Pancreas (tissue), 10 donors: ENCODE measurements at regions not wholly inside any gene's neighbourhood (a gene's known extent, or its start where the extent isn't known, plus 50 kb on each side); places are given as distances from the start of the nearest gene placed in this dataset.

ENCODE experiments used
- ATAC-seq, 4 donors: fragments of 200-7000 bp; cut with Tn5 transposase; one replicate each; pipeline versions ENCODE4 v1.8.0 to v1.9.1; 2020; ENCODE audit warnings: mild to moderate bottlenecking in 4 of 4, moderate library complexity in 4 of 4
- DNase-seq, 6 donors: peaks; one replicate each; pipeline ENCODE4 v3.0.0-alpha.2; 2020
- FAIRE-seq: peaks from 2 replicates; lab custom pipeline; 2012; peaks lifted over from hg19 to GRCh38; lab: Jason Lieb, UNC
- H3K27ac ChIP-seq, 4 donors: fragments of 200-600 bp; sonication (generic); 1 replicate in 3 of 4; 2 replicates in 1 of 4; pipeline versions ENCODE4 v1.5.0 to v1.8.0; 2020
- H3K27me3 ChIP-seq, 4 donors: fragments of 200-600 bp; one replicate each; pipeline ENCODE4 v1.8.0; 2021
- H3K36me3 ChIP-seq, 3 donors: fragments of 200-600 bp; sonication (generic) in 1 of 3; one replicate each; pipeline versions ENCODE4 v1.5.0 to v1.8.0; 2020 to 2021
- H3K4me1 ChIP-seq, 3 donors: fragments of 200-600 bp; one replicate each; pipeline ENCODE4 v1.8.0; 2021
- H3K4me3 ChIP-seq, 4 donors: fragments of 200-600 bp; sonication (generic) in 2 of 4; one replicate each; pipeline versions ENCODE4 v1.5.0 to v1.8.0; 2020 to 2021
- H3K9me3 ChIP-seq, 4 donors: fragments of 200-600 bp; one replicate each; pipeline ENCODE4 v1.8.0; 2021
- WGBS, 2 donors: extraction: QIAGEN DNeasy Blood & Tissue Kit; methylation state at CpG; one replicate each; pipeline ENCODE4 v1.1.7; 2013; 5-methylcytosine and 5-hydroxymethylcytosine counted together
- intact Hi-C, 3 donors: fragments of 100-400 bp; cut with DNase I; formaldehyde crosslinking; loops; one replicate each; pipeline versions ENCODE4 v1.11.1 to v1.14.2; 2022
- TF ChIP-seq, protein P1 (sequence below), 4 donors: fragments of 200-600 bp; sonication (generic) in 3 of 4; IDR thresholded peaks; one replicate each; pipeline versions ENCODE4 v1.5.0 to v1.8.0; 2021; ENCODE audit warnings: antibody characterized with exemption in 4 of 4
- donor health status: healthy with polysubstance abuse.
- donor health status: DM: no; HTN: no; CAD: no; lungs with moderate emphysema.
- donor health status: DM: no; HTN: no; CAD: no.
- donor health status: control.
- donor health status: control.
- donor health status: Bipolar disorder and iron deficiency.
- donor health status: DM: yes; HTN: yes; CAD: no.
- donor health status: DM: no; HTN: no; CAD: no.
- donor health status: DM: no; HTN: no; CAD: no.
- donor health status: DM: yes; HTN: yes; CAD: no.

DNA sequence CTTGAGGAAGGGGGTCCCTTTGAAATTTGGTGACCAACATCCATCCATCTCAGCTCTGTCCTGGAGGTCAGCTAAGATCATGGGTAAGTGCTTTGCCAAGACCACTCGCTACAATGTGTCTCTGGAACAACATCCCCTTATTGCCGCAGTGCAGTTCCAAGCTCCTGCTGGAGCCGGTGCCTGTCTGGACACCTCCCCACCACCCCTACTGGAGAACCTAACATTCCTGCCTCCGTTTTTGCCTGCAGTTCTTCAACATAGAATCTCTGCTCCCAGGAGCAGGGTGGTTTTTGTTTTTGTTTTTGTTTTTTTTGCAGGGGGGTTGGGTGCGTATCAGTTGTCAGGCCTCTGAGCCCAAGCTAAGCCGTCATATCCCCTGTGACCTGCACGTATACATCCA, 51.2 kb upstream of the FXYD4 start:
- H3K4me1 ChIP-seq: no peaks in the 10 kb centered on the region
- no peak overlapping the region for H3K4me3 ChIP-seq
- H3K27ac ChIP-seq: no peak overlapping the region
- ATAC-seq (no peak), DNase-seq (peak in 1 of 6 donors; percentile 7), FAIRE-seq (no peak)
- intact Hi-C loops: no loop called here
- no peaks in the 10 kb centered on the region for H3K9me3 ChIP-seq
- no peaks in the 10 kb centered on the region for H3K27me3 ChIP-seq
- TF ChIP-seq, protein P1, sequence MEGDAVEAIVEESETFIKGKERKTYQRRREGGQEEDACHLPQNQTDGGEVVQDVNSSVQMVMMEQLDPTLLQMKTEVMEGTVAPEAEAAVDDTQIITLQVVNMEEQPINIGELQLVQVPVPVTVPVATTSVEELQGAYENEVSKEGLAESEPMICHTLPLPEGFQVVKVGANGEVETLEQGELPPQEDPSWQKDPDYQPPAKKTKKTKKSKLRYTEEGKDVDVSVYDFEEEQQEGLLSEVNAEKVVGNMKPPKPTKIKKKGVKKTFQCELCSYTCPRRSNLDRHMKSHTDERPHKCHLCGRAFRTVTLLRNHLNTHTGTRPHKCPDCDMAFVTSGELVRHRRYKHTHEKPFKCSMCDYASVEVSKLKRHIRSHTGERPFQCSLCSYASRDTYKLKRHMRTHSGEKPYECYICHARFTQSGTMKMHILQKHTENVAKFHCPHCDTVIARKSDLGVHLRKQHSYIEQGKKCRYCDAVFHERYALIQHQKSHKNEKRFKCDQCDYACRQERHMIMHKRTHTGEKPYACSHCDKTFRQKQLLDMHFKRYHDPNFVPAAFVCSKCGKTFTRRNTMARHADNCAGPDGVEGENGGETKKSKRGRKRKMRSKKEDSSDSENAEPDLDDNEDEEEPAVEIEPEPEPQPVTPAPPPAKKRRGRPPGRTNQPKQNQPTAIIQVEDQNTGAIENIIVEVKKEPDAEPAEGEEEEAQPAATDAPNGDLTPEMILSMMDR (IDR thresholded peaks at IDR 0.05): no peak
- 76 to 86% methylated on average over 7 of the region's 7 CpGs for WGBS, 2 donors
- H3K36me3 ChIP-seq: no peaks in the 10 kb centered on the region

DNA sequence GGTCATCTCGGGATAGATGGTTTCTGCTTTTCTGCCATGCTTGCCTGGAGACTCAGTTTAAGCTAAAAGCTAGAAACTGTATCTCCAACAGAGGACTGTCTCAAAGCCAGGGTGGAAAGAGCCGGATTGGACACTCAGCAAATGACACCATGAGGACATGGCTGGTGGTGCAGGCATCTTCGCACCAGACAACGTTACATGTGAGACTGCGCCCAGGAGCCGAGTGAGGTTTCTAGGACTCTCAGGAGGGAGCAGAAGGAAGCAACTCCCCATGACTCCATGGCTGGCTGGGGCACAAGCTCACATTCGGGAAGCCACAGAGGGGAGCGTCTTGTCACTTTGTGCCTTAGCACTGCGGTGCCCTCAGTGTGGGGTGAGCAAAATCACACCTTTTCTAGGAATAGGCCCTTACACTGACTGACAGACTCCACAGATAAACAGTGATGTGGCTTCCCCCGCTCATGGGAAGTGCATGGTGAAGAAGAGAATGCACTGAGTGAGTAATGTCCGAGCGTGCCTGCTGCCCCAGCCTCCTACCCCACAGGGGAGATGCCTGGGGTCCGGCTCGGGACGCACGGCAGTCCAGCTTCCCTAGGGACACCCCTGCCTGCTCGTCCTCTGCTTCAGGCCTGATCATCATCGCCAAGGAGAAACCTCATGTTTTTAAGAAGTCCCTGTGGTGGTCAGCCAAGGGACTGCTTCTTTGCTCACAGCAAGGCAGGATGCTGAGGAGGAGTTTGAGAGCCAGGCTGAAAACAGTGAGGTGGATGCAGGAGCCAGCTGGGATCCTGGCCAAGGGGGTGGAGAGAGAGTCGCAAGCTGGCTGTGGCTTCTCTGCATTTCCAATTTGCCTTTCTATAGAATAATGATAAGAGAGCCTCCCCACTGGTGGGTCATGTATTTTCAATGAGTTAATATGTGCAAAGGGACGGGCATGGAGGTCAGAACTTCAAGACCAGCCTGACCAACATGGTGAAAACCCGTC, 52.2 kb upstream of the FXYD4 start:
- H3K36me3 ChIP-seq: no peaks in the 10 kb centered on the region
- H3K4me1 ChIP-seq: no peaks in the 10 kb centered on the region
- intact Hi-C loops: no loop called here
- H3K9me3 ChIP-seq: no peaks in the 10 kb centered on the region
- peak in 1 of 6 donors; percentile 41 for DNase-seq
- TF ChIP-seq, protein P1 (IDR thresholded peaks at IDR 0.05): no peak
- WGBS, 2 donors: 63 to 80% methylated on average over 21 of the region's 21 CpGs
- FAIRE-seq: no peak
- ATAC-seq: no peak
- no peak overlapping the region for H3K27ac ChIP-seq
- H3K27me3 ChIP-seq: no peaks in the 10 kb centered on the region
- no peak overlapping the region for H3K4me3 ChIP-seq

DNA sequence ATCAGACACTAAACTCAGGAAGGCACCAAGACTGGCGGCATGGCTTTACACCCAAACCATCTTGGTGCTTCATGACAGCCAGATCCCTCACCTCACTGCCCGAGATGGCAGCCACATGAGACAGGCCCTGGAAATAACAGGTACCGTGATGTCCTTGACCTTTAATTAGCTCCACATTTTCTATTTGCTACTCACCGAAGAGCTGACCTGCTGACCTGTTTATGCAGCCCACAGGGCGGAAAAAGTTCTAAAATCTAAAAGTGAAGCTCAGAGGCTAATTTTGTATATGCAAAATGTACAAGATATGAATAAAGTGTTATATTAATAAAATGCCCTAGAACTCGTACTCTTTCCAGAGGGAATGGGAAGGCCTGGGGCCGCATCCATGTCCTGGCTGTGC, 51.6 kb upstream of the RASGEF1A start:
- Histone ChIP-seq H3K4me1 (no peaks in the 10 kb centered on the region), H3K9me3 (no peaks in the 10 kb centered on the region), H3K36me3 (no peaks in the 10 kb centered on the region), H3K27ac (no peak overlapping the region), H3K27me3 (no peaks in the 10 kb centered on the region), H3K4me3 (no peak overlapping the region)
- intact Hi-C loops: no loop called here
- no peak for ATAC-seq
- no peak for FAIRE-seq
- TF ChIP-seq, protein P1 (IDR thresholded peaks at IDR 0.05): no peak
- WGBS, 2 donors: 67 to 73% methylated on average over 7 of the region's 7 CpGs
- DNase-seq: peak in 1 of 6 donors; percentile 2

DNA sequence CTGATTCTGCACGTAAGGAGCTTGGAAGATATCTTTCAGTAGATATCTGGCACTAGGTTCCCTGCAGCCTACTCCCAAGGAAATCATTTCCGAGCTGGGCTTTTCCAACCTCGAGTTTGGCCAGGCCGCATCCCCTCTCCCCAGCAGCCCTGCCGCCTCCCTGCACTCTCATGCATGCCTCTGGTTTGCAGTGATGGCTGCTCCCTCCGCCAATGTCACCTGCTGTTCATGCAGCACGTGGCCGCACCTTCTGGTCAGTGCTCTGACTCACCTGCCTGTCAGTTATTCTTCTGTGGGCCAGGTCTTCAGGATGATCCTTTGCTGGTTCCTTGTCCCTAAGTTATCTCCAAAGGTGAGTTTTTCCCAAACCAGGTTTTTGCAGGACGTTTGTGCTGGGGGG, 50.6 kb upstream of the RASGEF1A start:
- TF ChIP-seq, protein P1 (IDR thresholded peaks at IDR 0.05): no peak
- DNase-seq: no peak

DNA sequence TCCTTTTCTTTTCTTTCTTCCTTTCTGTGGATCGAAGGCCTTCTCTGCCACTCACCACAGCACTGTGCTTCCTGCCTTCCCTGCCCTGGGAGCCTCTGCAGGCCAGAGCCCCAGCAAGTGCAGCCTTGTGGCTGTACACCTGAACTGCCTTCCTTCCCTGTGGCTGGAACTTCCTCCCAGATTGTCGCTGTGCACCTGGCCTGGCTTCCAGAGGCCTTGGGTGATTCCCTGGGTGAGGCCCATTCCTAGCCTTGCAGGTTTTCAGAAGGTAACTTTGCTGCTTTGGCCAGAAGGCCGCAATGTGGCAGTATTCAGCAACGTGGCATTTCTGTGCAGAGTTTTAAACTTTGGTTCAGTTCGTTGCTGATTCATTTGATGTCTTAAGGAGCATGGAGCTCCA, 50.1 kb upstream of the RASGEF1A start:
- whole genome bisulfite sequencing, 2 donors: 45 to 56% methylated on average over 5 of the region's 5 CpGs
- H3K9me3 ChIP-seq: no peaks in the 10 kb centered on the region
- intact Hi-C loops: no loop called here
- ATAC-seq (peak in 3 of 4 donors; percentile 49 to 65 (median 55)), FAIRE-seq (no peak), DNase-seq (peak in 1 of 6 donors; percentile 6)
- no peak overlapping the region for H3K4me3 ChIP-seq
- H3K27me3 ChIP-seq: no peaks in the 10 kb centered on the region
- TF ChIP-seq, protein P1 (IDR thresholded peaks at IDR 0.05): no peak
- H3K36me3 ChIP-seq: no peaks in the 10 kb centered on the region
- no peak overlapping the region for H3K27ac ChIP-seq
- H3K4me1 ChIP-seq: no peaks in the 10 kb centered on the region

More for the DNA sequence above, 50.6 kb upstream of the RASGEF1A start:
- Histone ChIP-seq H3K4me3 (no peak overlapping the region), H3K9me3 (no peaks in the 10 kb centered on the region), H3K36me3 (no peaks in the 10 kb centered on the region), H3K4me1 (no peaks in the 10 kb centered on the region), H3K27ac (no peak overlapping the region), H3K27me3 (no peaks in the 10 kb centered on the region)
- 75 to 80% methylated on average over 9 of the region's 9 CpGs for WGBS, 2 donors
- ATAC-seq: no peak
- intact Hi-C loops: no loop called here
- FAIRE-seq: no peak
